Keratinocyte (primary cell): ENCODE measurements at regions not wholly inside any gene's neighbourhood (a gene's known extent, or its start where the extent isn't known, plus 50 kb on each side); places are given as distances from the start of the nearest gene placed in this dataset.

Experiments used
- EZH2 ChIP-seq: IDR thresholded peaks from one replicate; pipeline ENCODE4 v1.6.1; 2012; ENCODE audit warnings: inconsistent platforms, mild to moderate bottlenecking, low read length, moderate library complexity
- TF ChIP-seq, protein P1 (sequence below), 3 experiments: IDR thresholded peaks in 1 of 3; conservative IDR thresholded peaks in 1 of 3; optimal IDR thresholded peaks in 1 of 3; 2 replicates in 2 of 3; 3 replicates in 1 of 3; pipeline versions ENCODE3 to v1.5.1; 2011; ENCODE audit warnings: low read length in 3 of 3, mild to moderate bottlenecking in 3 of 3, moderate library complexity in 2 of 3, control low read depth in 1 of 3, inconsistent platforms in 1 of 3; ENCODE audit not compliant: insufficient read depth in 2 of 3; ENCODE audit errors: extremely low read depth in 1 of 3

DNA sequence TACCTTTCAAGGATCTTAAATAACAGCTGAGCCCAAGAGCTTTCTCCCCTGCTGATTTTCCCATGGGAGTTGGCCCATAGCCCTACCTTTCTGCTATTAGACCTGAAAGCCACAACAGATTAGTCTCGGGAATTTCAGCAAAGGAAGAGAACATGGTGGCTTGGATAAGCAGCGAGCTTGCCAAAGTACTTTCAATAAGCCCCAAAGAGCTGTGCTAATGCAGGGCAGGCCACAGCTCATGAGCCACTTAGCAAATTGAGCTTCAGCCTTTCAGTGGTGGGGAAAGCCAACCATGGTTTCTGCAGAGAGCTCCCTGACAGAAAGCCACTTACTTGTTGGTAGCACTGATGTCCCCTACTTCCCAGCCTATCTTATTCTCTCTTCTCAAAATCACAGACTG is 217.8 kb upstream of the IRX5 start:
- TF ChIP-seq, protein P1, sequence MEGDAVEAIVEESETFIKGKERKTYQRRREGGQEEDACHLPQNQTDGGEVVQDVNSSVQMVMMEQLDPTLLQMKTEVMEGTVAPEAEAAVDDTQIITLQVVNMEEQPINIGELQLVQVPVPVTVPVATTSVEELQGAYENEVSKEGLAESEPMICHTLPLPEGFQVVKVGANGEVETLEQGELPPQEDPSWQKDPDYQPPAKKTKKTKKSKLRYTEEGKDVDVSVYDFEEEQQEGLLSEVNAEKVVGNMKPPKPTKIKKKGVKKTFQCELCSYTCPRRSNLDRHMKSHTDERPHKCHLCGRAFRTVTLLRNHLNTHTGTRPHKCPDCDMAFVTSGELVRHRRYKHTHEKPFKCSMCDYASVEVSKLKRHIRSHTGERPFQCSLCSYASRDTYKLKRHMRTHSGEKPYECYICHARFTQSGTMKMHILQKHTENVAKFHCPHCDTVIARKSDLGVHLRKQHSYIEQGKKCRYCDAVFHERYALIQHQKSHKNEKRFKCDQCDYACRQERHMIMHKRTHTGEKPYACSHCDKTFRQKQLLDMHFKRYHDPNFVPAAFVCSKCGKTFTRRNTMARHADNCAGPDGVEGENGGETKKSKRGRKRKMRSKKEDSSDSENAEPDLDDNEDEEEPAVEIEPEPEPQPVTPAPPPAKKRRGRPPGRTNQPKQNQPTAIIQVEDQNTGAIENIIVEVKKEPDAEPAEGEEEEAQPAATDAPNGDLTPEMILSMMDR (optimal IDR thresholded peaks at IDR 0.05 in 1 of 3, IDR thresholded peaks at IDR 0.05 in 1 of 3, conservative IDR thresholded peaks at IDR 0.05 in 1 of 3; ENCODE audit: extremely low read depth in 1 of 3, insufficient read depth in 2 of 3, low read length in 3 of 3) = no peak
- no peak for TF ChIP-seq EZH2
